Tibial nerve (tissue), 4 donors: ENCODE measurements at regions not wholly inside any gene's neighbourhood (a gene's known extent, or its start where the extent isn't known, plus 50 kb on each side); places are given as distances from the start of the nearest gene placed in this dataset.

ENCODE experiments used
- DNase-seq, 2 donors: peaks; one replicate each; pipeline ENCODE4 v3.0.0-alpha.2; 2019; ENCODE audit warnings: low spot score in 2 of 2
- H3K27ac ChIP-seq, 4 donors: fragments of 200-600 bp; sonication (generic) in 3 of 4; one replicate each; pipeline ENCODE4 v1.5.1; 2017 to 2019; ENCODE audit warnings: mild to moderate bottlenecking in 1 of 4
- H3K27me3 ChIP-seq, 2 donors: fragments of 200-600 bp; sonication (generic) in 1 of 2; one replicate each; pipeline versions ENCODE4 v1.5.1 to v1.6.0; 2017 to 2019
- H3K36me3 ChIP-seq, 3 donors: fragments of 200-600 bp; sonication (generic); one replicate each; pipeline ENCODE4 v1.5.1; 2018 to 2019
- H3K4me1 ChIP-seq, 4 donors: fragments of 200-600 bp; sonication (generic) in 3 of 4; one replicate each; pipeline ENCODE4 v1.5.1; 2017 to 2019
- H3K4me3 ChIP-seq, 4 donors: fragments of 200-600 bp; sonication (generic) in 3 of 4; one replicate each; pipeline ENCODE4 v1.5.1; 2017 to 2019; ENCODE audit warnings: mild to moderate bottlenecking in 1 of 4, moderate library complexity in 1 of 4
- H3K9me3 ChIP-seq, 4 donors: fragments of 200-600 bp; sonication (generic) in 3 of 4; one replicate each; pipeline ENCODE4 v1.5.1; 2017 to 2019
- EP300 ChIP-seq, 2 donors: sonication (generic); formaldehyde crosslinking; IDR thresholded peaks; one replicate each; pipeline ENCODE4 v1.6.1; 2017; ENCODE audit warnings: antibody characterized with exemption in 2 of 2, mild to moderate bottlenecking in 1 of 2
- POLR2A ChIP-seq, 2 donors: fragments of 450-650 bp; IDR thresholded peaks; one replicate each; pipeline ENCODE4 v1.6.1; 2017; ENCODE audit warnings: antibody characterized with exemption in 2 of 2, mild to moderate bottlenecking in 2 of 2, moderate library complexity in 2 of 2
- WGBS, 2 donors: methylation state at CpG; one replicate each; pipeline ENCODE4 v1.1.5; 2018; 5-methylcytosine and 5-hydroxymethylcytosine counted together
- TF ChIP-seq, protein P1 (sequence below), 5 experiments: fragments of 200-600 bp in 3 of 5; fragments of 450-650 bp in 2 of 5; sonication (generic) in 3 of 5; IDR thresholded peaks; one replicate each; pipeline ENCODE4 v1.5.1; 2016 to 2019; ENCODE audit warnings: antibody characterized with exemption in 5 of 5, mild to moderate bottlenecking in 3 of 5, moderate library complexity in 2 of 5

DNA sequence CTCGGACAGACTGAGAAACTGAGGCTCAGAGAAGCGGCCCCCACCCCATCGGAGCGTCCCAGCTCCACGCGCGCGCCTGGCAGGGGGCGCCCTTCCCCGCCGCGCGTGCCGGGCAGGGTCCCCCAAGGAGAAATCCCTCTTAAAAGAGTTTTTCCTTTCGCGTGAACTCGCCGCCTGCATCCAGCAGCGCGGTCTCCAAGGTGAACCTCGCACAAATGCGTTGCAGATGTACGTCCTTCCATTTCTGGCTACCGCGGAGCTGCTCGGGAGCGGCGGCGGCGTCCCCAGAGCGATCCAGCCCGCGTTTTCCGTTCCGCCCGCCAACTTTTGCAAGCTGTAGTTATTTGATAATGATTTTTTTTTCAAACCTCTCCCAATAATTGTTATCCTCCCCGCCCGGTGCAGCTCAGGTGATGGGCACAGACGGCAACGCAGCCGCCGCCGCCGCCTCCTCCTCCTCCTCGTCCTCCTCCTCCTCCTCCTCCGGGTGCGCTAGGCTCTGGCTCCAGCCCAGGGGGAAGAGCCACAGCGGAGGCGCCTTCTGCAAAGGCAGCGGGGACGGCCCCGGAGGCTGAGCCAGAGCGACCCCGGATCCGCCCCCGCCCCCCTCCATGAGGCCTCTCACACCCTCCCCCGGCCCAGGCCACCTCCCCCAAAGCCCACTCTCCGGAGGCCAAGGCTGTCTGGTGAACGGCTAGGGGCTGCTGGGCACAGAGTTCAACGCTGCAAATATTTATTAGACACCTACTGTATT is 74.0 kb upstream of the CUX1 start:
- H3K9me3 ChIP-seq, result no peaks in the 10 kb centered on the region
- no peak overlapping the region for H3K27ac ChIP-seq
- peaks cover 0 to 21% of the 10 kb centered on the region in 2 donors for H3K27me3 ChIP-seq
- no peaks in the 10 kb centered on the region for H3K36me3 ChIP-seq
- peak overlapping the region; percentile 22 to 51 (median 38) for H3K4me3 ChIP-seq
- TF ChIP-seq, protein P1, sequence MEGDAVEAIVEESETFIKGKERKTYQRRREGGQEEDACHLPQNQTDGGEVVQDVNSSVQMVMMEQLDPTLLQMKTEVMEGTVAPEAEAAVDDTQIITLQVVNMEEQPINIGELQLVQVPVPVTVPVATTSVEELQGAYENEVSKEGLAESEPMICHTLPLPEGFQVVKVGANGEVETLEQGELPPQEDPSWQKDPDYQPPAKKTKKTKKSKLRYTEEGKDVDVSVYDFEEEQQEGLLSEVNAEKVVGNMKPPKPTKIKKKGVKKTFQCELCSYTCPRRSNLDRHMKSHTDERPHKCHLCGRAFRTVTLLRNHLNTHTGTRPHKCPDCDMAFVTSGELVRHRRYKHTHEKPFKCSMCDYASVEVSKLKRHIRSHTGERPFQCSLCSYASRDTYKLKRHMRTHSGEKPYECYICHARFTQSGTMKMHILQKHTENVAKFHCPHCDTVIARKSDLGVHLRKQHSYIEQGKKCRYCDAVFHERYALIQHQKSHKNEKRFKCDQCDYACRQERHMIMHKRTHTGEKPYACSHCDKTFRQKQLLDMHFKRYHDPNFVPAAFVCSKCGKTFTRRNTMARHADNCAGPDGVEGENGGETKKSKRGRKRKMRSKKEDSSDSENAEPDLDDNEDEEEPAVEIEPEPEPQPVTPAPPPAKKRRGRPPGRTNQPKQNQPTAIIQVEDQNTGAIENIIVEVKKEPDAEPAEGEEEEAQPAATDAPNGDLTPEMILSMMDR (IDR thresholded peaks at IDR 0.05), result peak; percentile 45 to 71 (median 55)
- TF ChIP-seq POLR2A (IDR thresholded peaks at IDR 0.05), result no peak
- 0 to 2% methylated on average over 53 to 55 of the region's 60 CpGs for WGBS, 2 donors
- DNase-seq, result peak; percentile 18 to 29
- H3K4me1 ChIP-seq, result peaks cover 0 to 21% (median 7%) of the 10 kb centered on the region in 4 donors

DNA sequence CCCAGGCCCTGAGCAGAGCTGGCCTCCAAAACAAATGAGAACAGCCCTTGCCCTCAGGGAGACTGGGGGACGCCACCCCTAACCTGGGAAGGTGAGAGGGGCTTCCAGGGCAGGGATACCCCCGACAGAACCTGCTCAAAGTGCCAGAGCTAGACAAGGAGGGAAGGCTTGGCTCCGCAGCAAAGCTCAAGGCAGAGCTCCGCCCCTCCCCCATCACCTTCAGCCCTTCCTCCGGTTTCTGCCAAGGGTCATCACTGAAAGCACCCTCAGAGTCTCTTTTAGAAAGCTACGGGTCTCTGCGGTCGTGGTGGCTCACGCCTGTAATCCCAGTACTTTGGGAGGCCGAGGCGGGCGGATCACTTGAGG is 73.4 kb upstream of the CUX1 start:
- Histone ChIP-seq H3K4me1 (peaks cover 0 to 21% (median 7%) of the 10 kb centered on the region in 4 donors), H3K27ac (no peak overlapping the region), H3K36me3 (no peaks in the 10 kb centered on the region), H3K27me3 (peaks cover 0 to 27% of the 10 kb centered on the region in 2 donors), H3K9me3 (no peaks in the 10 kb centered on the region), H3K4me3 (peak overlapping the region in 3 of 4 donors; percentile 22 to 51 (median 41))
- no peak for DNase-seq
- 50 to 60% methylated on average over 12 of the region's 12 CpGs for WGBS, 2 donors
- TF ChIP-seq, protein P1 (IDR thresholded peaks at IDR 0.05), result no peak
- no peak for TF ChIP-seq POLR2A (IDR thresholded peaks at IDR 0.05)
- TF ChIP-seq EP300 (IDR thresholded peaks at IDR 0.05), result no peak

DNA sequence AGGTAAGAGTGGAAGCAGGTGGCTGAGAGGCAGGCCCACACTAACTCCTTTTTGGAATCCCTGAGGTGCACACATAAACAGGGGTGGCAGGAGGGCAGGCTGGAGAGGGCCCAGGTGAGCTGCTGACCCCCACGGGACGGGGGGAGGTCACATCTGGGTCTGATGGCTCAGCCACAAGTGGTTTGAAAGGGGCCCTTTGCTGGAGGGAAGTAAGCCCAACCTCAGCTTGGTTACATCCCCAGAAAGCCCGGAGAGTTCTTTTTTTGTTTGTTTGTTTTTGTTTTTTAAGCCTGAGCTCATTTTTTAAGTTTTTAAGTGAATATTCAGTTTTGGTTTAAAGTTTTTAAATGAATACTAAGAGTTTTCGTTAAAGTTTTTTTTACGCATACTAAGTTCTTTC is 72.8 kb upstream of the CUX1 start:
- TF ChIP-seq POLR2A (IDR thresholded peaks at IDR 0.05) (no peak), EP300 (IDR thresholded peaks at IDR 0.05) (no peak)
- TF ChIP-seq, protein P1 (IDR thresholded peaks at IDR 0.05), result no peak
- H3K9me3 ChIP-seq, result no peaks in the 10 kb centered on the region
- WGBS, 2 donors, result 69 to 73% methylated on average over 5 of the region's 5 CpGs

DNA sequence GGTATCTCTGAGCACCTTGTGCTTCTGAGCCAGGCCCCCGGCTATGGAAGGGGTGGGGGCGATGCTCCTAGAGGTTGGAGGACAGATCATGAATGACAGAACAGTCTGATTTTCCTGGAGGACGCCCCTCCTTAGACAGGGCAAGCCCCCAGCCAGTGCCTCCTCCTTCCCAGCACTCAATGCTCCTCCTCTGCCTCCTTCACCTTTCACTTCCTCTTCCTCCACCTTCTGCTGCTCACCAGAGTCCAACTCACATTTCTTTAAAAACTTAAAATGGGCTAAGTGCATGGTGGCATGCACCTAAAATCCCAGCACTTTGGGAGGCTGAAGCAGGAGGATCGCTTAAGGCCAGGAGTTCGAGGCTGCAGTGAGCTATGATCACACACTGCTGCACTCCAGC is 71.1 kb upstream of the CUX1 start:
- DNase-seq, result no peak
- Histone ChIP-seq H3K9me3 (no peaks in the 10 kb centered on the region), H3K4me3 (no peak overlapping the region), H3K27ac (no peak overlapping the region), H3K27me3 (peaks cover 0 to 43% of the 10 kb centered on the region in 2 donors), H3K36me3 (no peaks in the 10 kb centered on the region), H3K4me1 (peaks cover 0 to 21% (median 7%) of the 10 kb centered on the region in 4 donors)
- 85 to 86% methylated on average over 5 of the region's 5 CpGs for WGBS, 2 donors
- TF ChIP-seq EP300 (IDR thresholded peaks at IDR 0.05) (no peak), POLR2A (IDR thresholded peaks at IDR 0.05) (no peak)
- TF ChIP-seq, protein P1 (IDR thresholded peaks at IDR 0.05), result no peak

More for the DNA sequence above, 72.8 kb upstream of the CUX1 start:
- no peak for DNase-seq
- Histone ChIP-seq H3K36me3 (no peaks in the 10 kb centered on the region), H3K27ac (no peak overlapping the region), H3K4me3 (no peak overlapping the region), H3K4me1 (peaks cover 0 to 21% (median 7%) of the 10 kb centered on the region in 4 donors), H3K27me3 (peaks cover 0 to 30% of the 10 kb centered on the region in 2 donors)

DNA sequence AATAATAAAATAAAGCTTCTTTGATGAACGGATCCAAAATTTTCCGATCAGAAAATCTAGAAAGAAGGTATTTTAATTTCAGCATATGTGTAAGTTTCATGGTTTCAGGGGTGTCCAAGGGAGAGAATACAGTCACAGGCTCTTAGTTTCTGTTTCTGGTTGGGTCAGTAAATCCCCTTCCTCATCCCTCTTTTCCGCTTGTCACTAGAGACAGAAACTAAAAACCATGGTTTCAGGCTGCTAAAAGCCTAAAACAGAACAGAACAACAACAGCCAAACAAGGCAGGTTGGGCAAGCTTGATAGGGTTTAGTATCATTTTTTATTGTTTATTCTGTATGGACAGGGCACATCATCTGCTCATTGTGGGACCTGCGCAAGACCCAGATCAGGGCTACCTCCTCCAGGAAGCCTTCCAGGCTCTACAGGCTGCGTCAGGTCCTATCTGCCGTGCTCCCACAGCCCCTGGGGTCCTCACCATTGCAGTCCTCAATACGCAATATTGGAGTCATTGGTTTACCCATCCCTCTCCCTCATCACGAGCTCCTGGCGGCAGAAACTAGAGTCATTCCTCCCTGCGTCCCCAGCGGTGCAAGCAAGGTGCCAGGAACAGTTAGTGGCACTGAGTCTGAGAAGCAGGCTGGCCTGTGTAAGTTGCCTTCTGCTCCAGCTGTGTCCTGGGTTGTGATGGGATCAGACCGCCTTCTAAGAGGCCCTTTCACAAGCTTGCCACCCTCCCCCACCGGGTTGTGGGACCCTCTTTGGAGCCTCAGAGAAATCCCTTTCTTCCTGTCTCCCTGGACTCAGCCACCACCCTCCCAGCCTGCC is 70.2 kb upstream of the CUX1 start:
- Histone ChIP-seq H3K27ac (no peak overlapping the region), H3K4me1 (peaks cover 0 to 21% (median 7%) of the 10 kb centered on the region in 4 donors)
- 66% methylated on average over 13 of the region's 13 CpGs for WGBS, 2 donors

More for the DNA sequence above, 70.2 kb upstream of the CUX1 start:
- no peak for DNase-seq
- TF ChIP-seq POLR2A (IDR thresholded peaks at IDR 0.05) (no peak), EP300 (IDR thresholded peaks at IDR 0.05) (no peak)
- TF ChIP-seq, protein P1 (IDR thresholded peaks at IDR 0.05), result no peak
- Histone ChIP-seq H3K4me3 (no peak overlapping the region), H3K27me3 (peaks cover 0 to 44% of the 10 kb centered on the region in 2 donors), H3K36me3 (no peaks in the 10 kb centered on the region), H3K9me3 (no peaks in the 10 kb centered on the region)
